PFSK-1 (cell line): ENCODE measurements at regions not wholly inside any gene's neighbourhood (a gene's known extent, or its start where the extent isn't known, plus 50 kb on each side); places are given as distances from the start of the nearest gene placed in this dataset.

Experiments used
- POLR2AphosphoS5 ChIP-seq: IDR thresholded peaks from 2 replicates; pipeline ENCODE4 v1.6.1; 2012; ENCODE audit warnings: low read depth, mild to moderate bottlenecking, control low read depth, low read length, moderate library complexity
- REST ChIP-seq, 2 experiments: IDR thresholded peaks; 2 replicates each; pipeline versions ENCODE4 v1.6.1 to v1.8.0; 2011 to 2012; ENCODE audit warnings: low read depth in 2 of 2, low read length in 2 of 2, control low read depth in 1 of 2, inconsistent platforms in 1 of 2, mild to moderate bottlenecking in 1 of 2, moderate library complexity in 1 of 2; ENCODE audit not compliant: insufficient read depth in 1 of 2
- SIN3A ChIP-seq: IDR thresholded peaks from 2 replicates; pipeline ENCODE4 v1.6.1; 2012; ENCODE audit warnings: mild to moderate bottlenecking, low read length, moderate library complexity, borderline replicate concordance; ENCODE audit not compliant: insufficient read depth

- TF ChIP-seq SIN3A (no peak), REST (IDR thresholded peaks at IDR 0.05; ENCODE audit: insufficient read depth in 1 of 2, low read depth in 2 of 2, low read length in 2 of 2) (no peak), POLR2AphosphoS5 (no peak)
Measured at GRCh38 chrX:39816871-39817731, 280.7 kb downstream of the BCOR start.
